ENCODE measurements at regions not wholly inside any gene's neighbourhood (a gene's known extent, or its start where the extent isn't known, plus 50 kb on each side); places are given as distances from the start of the nearest gene placed in this dataset.
"Not testable (repeated sequence)": the region's sequence is repeated elsewhere in the genome, so short reads cannot be mapped to it uniquely, and the experiment has no call there.

GRCh38 chr13:100954430-100955305, 280.1 kb upstream of the TMTC4 start:
- FAIRE-seq = no peak
- no peak for DNase-seq (ENCODE audit: insufficient read length, low spot score)

DNA sequence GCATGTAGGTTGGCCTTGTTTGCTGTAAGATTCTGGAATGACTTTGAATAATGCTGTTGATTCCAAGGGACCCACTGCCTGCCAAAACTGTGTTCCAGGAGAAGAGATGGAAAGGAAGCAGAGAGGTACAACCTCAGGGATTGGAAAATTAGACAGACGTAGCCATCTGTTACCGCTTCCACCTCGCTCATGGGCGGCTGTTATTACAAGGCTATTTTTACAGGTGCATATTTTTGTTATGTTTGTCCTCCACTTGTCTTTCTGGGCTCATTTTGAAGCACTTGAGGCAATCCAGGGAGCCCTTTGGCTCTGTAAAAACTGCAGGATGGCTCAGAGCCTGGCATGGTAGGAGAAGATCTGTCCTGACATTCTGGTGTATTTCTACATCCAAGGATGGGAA, 276.4 kb upstream of the TMTC4 start:
- no peak for TF ChIP-seq POLR2A (IDR thresholded peaks at IDR 0.05; ENCODE audit: low read depth, low read length)
- DNase-seq (ENCODE audit: insufficient read length, low spot score) (no peak), FAIRE-seq (no peak)

More at GRCh38 chr13:100954430-100955305, 280.1 kb upstream of the TMTC4 start:
- no peak for TF ChIP-seq POLR2A (IDR thresholded peaks at IDR 0.05; ENCODE audit: low read depth, low read length)

- not testable (repeated sequence) for FAIRE-seq
Observed at GRCh38 chr13:100948937-100949336, 274.3 kb upstream of the TMTC4 start.

DNA sequence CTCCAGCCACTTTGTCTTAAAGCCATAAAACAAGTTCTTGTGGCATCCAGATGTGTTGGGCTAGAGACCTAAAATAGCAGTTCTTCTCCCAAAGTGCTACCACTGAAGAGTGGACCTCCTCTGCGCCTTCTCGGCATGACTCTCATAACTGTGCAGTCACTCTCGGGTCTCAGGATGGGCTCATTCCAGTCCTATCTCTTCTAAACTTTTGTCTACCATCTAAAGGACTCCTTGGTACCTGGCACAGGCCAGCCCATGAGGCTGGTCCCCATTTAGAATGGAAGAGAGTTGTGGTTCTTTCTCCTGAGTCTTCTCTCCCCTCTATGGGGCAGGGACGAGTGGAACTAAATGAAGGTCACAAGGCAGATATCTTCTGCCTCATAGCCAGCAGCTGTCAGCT, 272.0 kb upstream of the TMTC4 start:
- DNase-seq (ENCODE audit: insufficient read length, low spot score) (no peak), FAIRE-seq (no peak)
- TF ChIP-seq POLR2A (IDR thresholded peaks at IDR 0.05; ENCODE audit: low read depth, low read length) = no peak

More at GRCh38 chr13:100948937-100949336, 274.3 kb upstream of the TMTC4 start:
- not testable (repeated sequence) for DNase-seq (ENCODE audit: insufficient read length, low spot score)

- TF ChIP-seq POLR2A (IDR thresholded peaks at IDR 0.05; ENCODE audit: low read depth, low read length) = no peak
- DNase-seq (ENCODE audit: insufficient read length, low spot score) (no peak), FAIRE-seq (no peak)
Observed at GRCh38 chr13:100944791-100945345, 270.3 kb upstream of the TMTC4 start.

DNA sequence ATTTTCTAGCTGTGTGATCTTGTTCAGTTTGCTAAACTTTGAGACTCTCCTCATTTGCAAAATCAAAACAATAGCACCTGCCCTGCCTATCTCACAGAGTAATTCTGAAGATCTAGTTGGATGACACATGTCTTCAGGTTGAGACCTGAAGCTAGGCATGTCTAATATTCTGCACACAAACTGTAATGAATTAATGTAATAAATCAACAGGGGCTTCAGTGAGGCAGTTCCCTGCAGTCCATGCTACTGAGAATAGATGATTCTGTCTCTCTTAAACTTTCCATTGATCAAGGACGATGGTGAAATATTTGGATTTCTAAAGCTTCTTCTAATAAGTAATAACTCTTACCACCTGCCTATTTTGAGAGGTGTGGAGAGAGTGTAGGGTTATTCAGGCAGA, 268.1 kb upstream of the TMTC4 start:
- FAIRE-seq (peak; percentile 11), DNase-seq (ENCODE audit: insufficient read length, low spot score) (no peak)
- no peak for TF ChIP-seq POLR2A (IDR thresholded peaks at IDR 0.05; ENCODE audit: low read depth, low read length)

GRCh38 chr13:100941377-100942368, 267.1 kb upstream of the TMTC4 start:
- no peak for TF ChIP-seq POLR2A (IDR thresholded peaks at IDR 0.05; ENCODE audit: low read depth, low read length)
- DNase-seq (ENCODE audit: insufficient read length, low spot score) (no peak), FAIRE-seq (no peak)

- TF ChIP-seq POLR2A (IDR thresholded peaks at IDR 0.05; ENCODE audit: low read depth, low read length) = no peak
- FAIRE-seq (no peak), DNase-seq (ENCODE audit: insufficient read length, low spot score) (no peak)
Observed at GRCh38 chr13:100940658-100941057, 266.1 kb upstream of the TMTC4 start.

DNA sequence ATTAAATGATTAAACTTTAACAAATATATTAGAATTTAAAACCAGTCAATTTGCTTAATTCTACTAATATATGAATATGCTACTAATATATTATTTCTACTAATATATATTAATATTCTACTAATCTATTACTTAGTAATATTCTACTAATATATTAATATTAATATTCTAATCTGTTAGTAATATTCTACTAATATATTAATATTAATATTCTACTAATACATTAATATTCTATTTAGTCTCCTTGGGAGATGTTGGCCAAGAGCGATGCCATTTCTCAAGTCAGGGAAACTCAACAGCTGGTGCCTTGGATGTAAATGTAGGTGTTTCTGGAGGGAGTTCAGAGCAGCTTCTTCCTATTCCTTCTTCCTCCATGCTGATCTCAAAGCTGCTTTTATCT, 259.2 kb upstream of the TMTC4 start:
- TF ChIP-seq POLR2A (IDR thresholded peaks at IDR 0.05; ENCODE audit: low read depth, low read length) = no peak
- no peak for FAIRE-seq
- no peak for DNase-seq (ENCODE audit: insufficient read length, low spot score)

DNA sequence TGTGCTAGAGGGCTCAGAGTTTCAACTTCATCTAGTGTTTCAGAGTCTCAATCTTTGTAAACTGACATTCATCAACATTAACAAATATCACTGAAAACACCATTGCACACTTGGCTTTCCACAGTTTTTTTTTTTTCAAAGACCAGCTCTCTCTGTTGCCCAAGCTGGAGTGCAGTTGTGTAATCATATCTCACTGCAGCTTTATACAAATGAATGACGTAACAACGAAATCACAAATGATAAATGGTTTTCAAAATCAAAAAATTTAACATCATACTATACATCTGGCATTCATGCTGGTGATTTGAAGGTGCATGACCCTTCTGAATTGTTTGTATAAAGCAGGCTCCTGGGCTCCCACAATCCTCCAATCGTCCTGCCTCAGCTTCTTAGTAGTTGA, 248.0 kb upstream of the TMTC4 start:
- FAIRE-seq = no peak
- TF ChIP-seq POLR2A (IDR thresholded peaks at IDR 0.05; ENCODE audit: low read depth, low read length) = no peak
- no peak for DNase-seq (ENCODE audit: insufficient read length, low spot score)

- TF ChIP-seq POLR2A (IDR thresholded peaks at IDR 0.05; ENCODE audit: low read depth, low read length) = no peak
- FAIRE-seq = no peak
- DNase-seq (ENCODE audit: insufficient read length, low spot score) = no peak
Observed at GRCh38 chr13:100921139-100921538, 246.5 kb upstream of the TMTC4 start.

GRCh38 chr13:100917011-100917410, 242.4 kb upstream of the TMTC4 start:
- DNase-seq (ENCODE audit: insufficient read length, low spot score) (no peak), FAIRE-seq (no peak)
- no peak for TF ChIP-seq POLR2A (IDR thresholded peaks at IDR 0.05; ENCODE audit: low read depth, low read length)

GRCh38 chr13:100913143-100913542, 238.5 kb upstream of the TMTC4 start:
- DNase-seq (ENCODE audit: insufficient read length, low spot score) (no peak), FAIRE-seq (no peak)
- no peak for TF ChIP-seq POLR2A (IDR thresholded peaks at IDR 0.05; ENCODE audit: low read depth, low read length)
